ENCODE measurements at regions not wholly inside any gene's neighbourhood (a gene's known extent, or its start where the extent isn't known, plus 50 kb on each side); places are given as distances from the start of the nearest gene placed in this dataset.

GRCh38 chr5:128770907-128771306 is 194.4 kb upstream of the SLC27A6 start:
- Histone ChIP-seq H3K4me1 (no peaks in the 10 kb centered on the region), H3K27me3 (no peaks in the 10 kb centered on the region), H3K27ac (no peak overlapping the region), H3K9me3 (no peaks in the 10 kb centered on the region), H3K36me3 (no peaks in the 10 kb centered on the region), H3K4me3 (no peak overlapping the region)
- intact Hi-C loops (cut with DNase I; ENCODE audit: low total_unique reads), result no loop called here
- no peak for ATAC-seq
- in situ Hi-C loops (cut with MboI; ENCODE audit: low sequenced_read_pairs in 4 of 4), result no loop called here
- DNase-seq, result no peak
- TF ChIP-seq POLR2A (IDR thresholded peaks at IDR 0.05), result no peak
- TF ChIP-seq, protein P1, sequence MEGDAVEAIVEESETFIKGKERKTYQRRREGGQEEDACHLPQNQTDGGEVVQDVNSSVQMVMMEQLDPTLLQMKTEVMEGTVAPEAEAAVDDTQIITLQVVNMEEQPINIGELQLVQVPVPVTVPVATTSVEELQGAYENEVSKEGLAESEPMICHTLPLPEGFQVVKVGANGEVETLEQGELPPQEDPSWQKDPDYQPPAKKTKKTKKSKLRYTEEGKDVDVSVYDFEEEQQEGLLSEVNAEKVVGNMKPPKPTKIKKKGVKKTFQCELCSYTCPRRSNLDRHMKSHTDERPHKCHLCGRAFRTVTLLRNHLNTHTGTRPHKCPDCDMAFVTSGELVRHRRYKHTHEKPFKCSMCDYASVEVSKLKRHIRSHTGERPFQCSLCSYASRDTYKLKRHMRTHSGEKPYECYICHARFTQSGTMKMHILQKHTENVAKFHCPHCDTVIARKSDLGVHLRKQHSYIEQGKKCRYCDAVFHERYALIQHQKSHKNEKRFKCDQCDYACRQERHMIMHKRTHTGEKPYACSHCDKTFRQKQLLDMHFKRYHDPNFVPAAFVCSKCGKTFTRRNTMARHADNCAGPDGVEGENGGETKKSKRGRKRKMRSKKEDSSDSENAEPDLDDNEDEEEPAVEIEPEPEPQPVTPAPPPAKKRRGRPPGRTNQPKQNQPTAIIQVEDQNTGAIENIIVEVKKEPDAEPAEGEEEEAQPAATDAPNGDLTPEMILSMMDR (IDR thresholded peaks at IDR 0.05 in 4 of 5, conservative IDR thresholded peaks at IDR 0.05 in 1 of 5), result no peak

- DNase-seq (no peak), ATAC-seq (no peak)
- in situ Hi-C loops (cut with MboI; ENCODE audit: low sequenced_read_pairs in 4 of 4) (no loop called here), intact Hi-C loops (cut with DNase I; ENCODE audit: low total_unique reads) (no loop called here)
- no peak overlapping the region for H3K27ac ChIP-seq
- TF ChIP-seq, protein P1 (IDR thresholded peaks at IDR 0.05 in 4 of 5, conservative IDR thresholded peaks at IDR 0.05 in 1 of 5), result no peak
- no peak for TF ChIP-seq POLR2A (IDR thresholded peaks at IDR 0.05)
- H3K36me3 ChIP-seq, result no peaks in the 10 kb centered on the region
- no peak overlapping the region for H3K4me3 ChIP-seq
- H3K4me1 ChIP-seq, result no peaks in the 10 kb centered on the region
- H3K9me3 ChIP-seq, result no peaks in the 10 kb centered on the region
- no peaks in the 10 kb centered on the region for H3K27me3 ChIP-seq
These were observed 192.9 kb upstream of the SLC27A6 start for GRCh38 chr5:128772356-128772755.

- H3K27me3 ChIP-seq, result no peaks in the 10 kb centered on the region
- H3K9me3 ChIP-seq, result no peaks in the 10 kb centered on the region
- TF ChIP-seq, protein P1 (IDR thresholded peaks at IDR 0.05 in 4 of 5, conservative IDR thresholded peaks at IDR 0.05 in 1 of 5), result no peak
- no peak for TF ChIP-seq POLR2A (IDR thresholded peaks at IDR 0.05)
- no peaks in the 10 kb centered on the region for H3K36me3 ChIP-seq
- H3K4me3 ChIP-seq, result no peak overlapping the region
- in situ Hi-C loops (cut with MboI; ENCODE audit: low sequenced_read_pairs in 4 of 4), result no loop called here
- DNase-seq (no peak), ATAC-seq (no peak)
- no peaks in the 10 kb centered on the region for H3K4me1 ChIP-seq
- no peak overlapping the region for H3K27ac ChIP-seq
- intact Hi-C loops (cut with DNase I; ENCODE audit: low total_unique reads), result no loop called here
These were observed 191.9 kb upstream of the SLC27A6 start for GRCh38 chr5:128773378-128773777.

DNA sequence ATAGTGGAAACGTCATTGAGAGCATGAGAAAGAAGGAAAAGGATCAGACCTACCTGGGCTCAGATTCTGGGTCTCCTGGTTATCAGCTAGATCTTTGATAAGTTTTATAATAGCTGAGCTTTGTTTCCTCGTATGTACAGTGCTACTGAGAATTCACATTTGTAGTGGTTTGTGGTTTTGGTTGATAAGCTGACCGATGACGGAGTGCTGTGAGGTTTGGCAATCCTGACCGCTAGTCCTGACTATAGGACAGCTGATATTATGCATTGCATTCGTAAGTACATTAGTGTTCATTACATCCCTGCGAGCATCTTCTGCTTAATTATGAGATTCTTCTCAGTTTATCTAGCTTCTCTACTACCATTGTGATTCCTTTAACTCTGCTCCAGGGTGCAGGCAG is 190.7 kb upstream of the SLC27A6 start:
- Histone ChIP-seq H3K4me1 (no peaks in the 10 kb centered on the region), H3K4me3 (no peak overlapping the region), H3K9me3 (no peaks in the 10 kb centered on the region), H3K36me3 (no peaks in the 10 kb centered on the region), H3K27ac (no peak overlapping the region), H3K27me3 (no peaks in the 10 kb centered on the region)
- no peak for ATAC-seq
- TF ChIP-seq, protein P1 (IDR thresholded peaks at IDR 0.05 in 4 of 5, conservative IDR thresholded peaks at IDR 0.05 in 1 of 5), result no peak
- no peak for TF ChIP-seq POLR2A (IDR thresholded peaks at IDR 0.05)
- intact Hi-C loops (cut with DNase I; ENCODE audit: low total_unique reads), result no loop called here
- in situ Hi-C loops (cut with MboI; ENCODE audit: low sequenced_read_pairs in 4 of 4), result no loop called here
- no peak for DNase-seq

GRCh38 chr5:128775558-128775957 is 189.7 kb upstream of the SLC27A6 start:
- Histone ChIP-seq H3K27ac (no peak overlapping the region), H3K36me3 (no peaks in the 10 kb centered on the region), H3K9me3 (no peaks in the 10 kb centered on the region), H3K4me1 (no peaks in the 10 kb centered on the region), H3K4me3 (no peak overlapping the region), H3K27me3 (no peaks in the 10 kb centered on the region)
- intact Hi-C loops (cut with DNase I; ENCODE audit: low total_unique reads), result no loop called here
- ATAC-seq (no peak), DNase-seq (no peak)
- in situ Hi-C loops (cut with MboI; ENCODE audit: low sequenced_read_pairs in 4 of 4), result no loop called here
- TF ChIP-seq, protein P1 (IDR thresholded peaks at IDR 0.05 in 4 of 5, conservative IDR thresholded peaks at IDR 0.05 in 1 of 5), result no peak

Measured in gastrocnemius medialis (tissue), 4 donors.